SK-N-SH treated with all-trans-retinoic acid at 6 μM for 48 hours (cell line): ENCODE measurements at regions not wholly inside any gene's neighbourhood (a gene's known extent, or its start where the extent isn't known, plus 50 kb on each side); places are given as distances from the start of the nearest gene placed in this dataset.

ENCODE experiments used
- ATAC-seq: fragments of 200-7000 bp; cut with Tn5 transposase; 3 replicates; pipeline ENCODE4 v1.9.1; 2020; ENCODE audit warnings: mild to moderate bottlenecking, moderate library complexity
- ARNTL ChIP-seq: fragments of 450-650 bp; formaldehyde crosslinking; IDR thresholded peaks from 2 replicates; pipeline ENCODE4 v1.5.0; 2020; ENCODE audit warnings: low read depth, mild to moderate bottlenecking, moderate library complexity, borderline replicate concordance
- BACH2 ChIP-seq: fragments of 250-450 bp; sonication (Bioruptor Pico); IDR thresholded peaks from 2 replicates; pipeline ENCODE4 v1.9.0; 2021; ENCODE audit warnings: mild to moderate bottlenecking, borderline replicate concordance
- CREB5 ChIP-seq: fragments of 250-450 bp; sonication (Bioruptor Pico); IDR thresholded peaks from 2 replicates; pipeline ENCODE4 v1.5.1; 2020; ENCODE audit warnings: low read depth, mild to moderate bottlenecking, moderate library complexity
- CSDC2 ChIP-seq: fragments of 250-450 bp; sonication (Bioruptor Pico); IDR thresholded peaks from 2 replicates; pipeline ENCODE4 v1.5.0; 2020; ENCODE audit warnings: mild to moderate bottlenecking, moderate library complexity
- CSRNP3 ChIP-seq: fragments of 250-450 bp; sonication (Bioruptor Pico); IDR thresholded peaks from 2 replicates; pipeline ENCODE4 v1.5.1; 2021; ENCODE audit warnings: mild to moderate bottlenecking, moderate library complexity
- GLIS3 ChIP-seq: fragments of 250-450 bp; sonication (Bioruptor Pico); IDR thresholded peaks from 2 replicates; pipeline ENCODE4 v1.5.0; 2020; ENCODE audit warnings: mild to moderate bottlenecking, moderate library complexity
- ISL1 ChIP-seq: fragments of 250-450 bp; sonication (Bioruptor Pico); IDR thresholded peaks from 2 replicates; pipeline ENCODE4 v2.1.2; 2022; ENCODE audit warnings: mild to moderate bottlenecking, moderate library complexity
- OSR1 ChIP-seq: fragments of 250-450 bp; sonication (Bioruptor Pico); IDR thresholded peaks from 2 replicates; pipeline ENCODE4 v1.8.0; 2022; ENCODE audit warnings: moderate library complexity, mild to moderate bottlenecking, inconsistent platforms
- PATZ1 ChIP-seq: fragments of 250-450 bp; sonication (Bioruptor Pico); IDR thresholded peaks from 2 replicates; pipeline ENCODE4 v1.8.0; 2020; ENCODE audit warnings: mild to moderate bottlenecking, moderate library complexity, borderline replicate concordance
- POU6F1 ChIP-seq: fragments of 250-450 bp; sonication (Bioruptor Pico); IDR thresholded peaks from 2 replicates; pipeline ENCODE4 v1.8.0; 2021; ENCODE audit warnings: low read depth, mild to moderate bottlenecking, moderate library complexity, borderline replicate concordance
- PPARA ChIP-seq: fragments of 250-450 bp; sonication (Bioruptor Pico); IDR thresholded peaks from 2 replicates; pipeline ENCODE4 v1.5.0; 2020; ENCODE audit warnings: mild to moderate bottlenecking, borderline replicate concordance
- RARB ChIP-seq: fragments of 250-450 bp; sonication (Bioruptor Pico); IDR thresholded peaks from 2 replicates; pipeline ENCODE4 v1.8.0; 2021; ENCODE audit warnings: mild to moderate bottlenecking, moderate library complexity
- SNAI2 ChIP-seq: fragments of 250-450 bp; sonication (Bioruptor Pico); IDR thresholded peaks from 2 replicates; pipeline ENCODE4 v1.5.0; 2020; ENCODE audit warnings: mild to moderate bottlenecking, moderate library complexity
- TCF4 ChIP-seq: fragments of 250-450 bp; sonication (Bioruptor Pico); IDR thresholded peaks from 2 replicates; pipeline ENCODE4 v1.8.0; 2021; ENCODE audit warnings: mild to moderate bottlenecking, moderate library complexity, borderline replicate concordance
- TSHZ2 ChIP-seq: fragments of 250-450 bp; sonication (Bioruptor Pico); IDR thresholded peaks from 2 replicates; pipeline ENCODE4 v1.5.0; 2020; ENCODE audit warnings: mild to moderate bottlenecking, moderate library complexity
- ZC3H10 ChIP-seq: fragments of 250-450 bp; sonication (Bioruptor Pico); IDR thresholded peaks from 2 replicates; pipeline ENCODE4 v1.5.1; 2021; ENCODE audit warnings: mild to moderate bottlenecking, moderate library complexity
- ZFP30 ChIP-seq: fragments of 450-650 bp; formaldehyde crosslinking; IDR thresholded peaks from 2 replicates; pipeline ENCODE4 v1.5.0; 2022; ENCODE audit warnings: mild to moderate bottlenecking, moderate library complexity
- ZNF565 ChIP-seq: fragments of 450-650 bp; formaldehyde crosslinking; conservative IDR thresholded peaks from 2 replicates; pipeline ENCODE4 v1.5.0; 2020; ENCODE audit warnings: low read depth, mild to moderate bottlenecking, moderate library complexity
- ZNF70 ChIP-seq: fragments of 450-650 bp; formaldehyde crosslinking; IDR thresholded peaks from 2 replicates; pipeline ENCODE4 v1.5.0; 2020; ENCODE audit warnings: mild to moderate bottlenecking, moderate library complexity
- ZNF8 ChIP-seq: fragments of 450-650 bp; formaldehyde crosslinking; IDR thresholded peaks from 2 replicates; pipeline ENCODE4 v1.5.0; 2020; ENCODE audit warnings: mild to moderate bottlenecking, moderate library complexity

- ATAC-seq, result no peak
- TF ChIP-seq PPARA (CRISPR knock-in tag) (no peak), CSDC2 (CRISPR knock-in tag) (no peak), ARNTL (no peak)
Observed at GRCh38 chr1:114289306-114289705, 135.6 kb upstream of the SYT6 start.

GRCh38 chr1:114286960-114287359, 133.3 kb upstream of the SYT6 start:
- no peak for TF ChIP-seq ZNF8 (CRISPR knock-in tag)
- no peak for TF ChIP-seq TCF4
- no peak for TF ChIP-seq OSR1 (CRISPR knock-in tag)
- no peak for ATAC-seq

GRCh38 chr1:114286179-114286578, 132.5 kb upstream of the SYT6 start:
- TF ChIP-seq GLIS3 (CRISPR knock-in tag), result no peak
- TF ChIP-seq CREB5 (CRISPR knock-in tag), result no peak
- ATAC-seq, result no peak

- peak; percentile 100 for ATAC-seq
- TF ChIP-seq TCF4 (no peak), BACH2 (CRISPR knock-in tag) (no peak), PPARA (CRISPR knock-in tag) (no peak), CSRNP3 (CRISPR knock-in tag) (no peak), CSDC2 (CRISPR knock-in tag) (no peak), ZNF70 (CRISPR knock-in tag) (no peak), ARNTL (no peak), POU6F1 (CRISPR knock-in tag) (no peak), ZNF565 (CRISPR knock-in tag) (no peak), ISL1 (CRISPR knock-in tag) (no peak), ZFP30 (CRISPR knock-in tag) (no peak), GLIS3 (CRISPR knock-in tag) (no peak), SNAI2 (CRISPR knock-in tag) (no peak), OSR1 (CRISPR knock-in tag) (no peak), TSHZ2 (CRISPR knock-in tag) (no peak), ZNF8 (CRISPR knock-in tag) (no peak)
Observed at GRCh38 chr1:114282751-114283403, 129.2 kb upstream of the SYT6 start.

GRCh38 chr1:114278911-114279310, 125.2 kb upstream of the SYT6 start:
- ATAC-seq, result no peak
- TF ChIP-seq CREB5 (CRISPR knock-in tag), result no peak
- no peak for TF ChIP-seq ZNF8 (CRISPR knock-in tag)
- TF ChIP-seq PATZ1, result no peak
- TF ChIP-seq ZFP30 (CRISPR knock-in tag), result no peak
- TF ChIP-seq ZNF565 (CRISPR knock-in tag), result no peak
- TF ChIP-seq GLIS3 (CRISPR knock-in tag), result no peak
- no peak for TF ChIP-seq ARNTL
- TF ChIP-seq POU6F1 (CRISPR knock-in tag), result no peak
- no peak for TF ChIP-seq BACH2 (CRISPR knock-in tag)
- TF ChIP-seq CSDC2 (CRISPR knock-in tag), result no peak
- TF ChIP-seq ZNF70 (CRISPR knock-in tag), result no peak
- TF ChIP-seq RARB (CRISPR knock-in tag), result no peak
- no peak for TF ChIP-seq ZC3H10 (CRISPR knock-in tag)
- TF ChIP-seq SNAI2 (CRISPR knock-in tag), result no peak
